ENCODE measurements at regions not wholly inside any gene's neighbourhood (a gene's known extent, or its start where the extent isn't known, plus 50 kb on each side); places are given as distances from the start of the nearest gene placed in this dataset.
"Not testable (repeated sequence)": the region's sequence is repeated elsewhere in the genome, so short reads cannot be mapped to it uniquely, and the experiment has no call there.

GRCh38 chr10:23834091-23834490, 374.8 kb upstream of the KIAA1217 start:
- Histone ChIP-seq H3K4me3 (no peak overlapping the region), H3K9me3 (no peaks in the 10 kb centered on the region), H3K4me2 (no peak overlapping the region), H3K9ac (no peak overlapping the region), H3K36me3 (no peaks in the 10 kb centered on the region), H4K20me1 (no peaks in the 10 kb centered on the region), H3K4me1 (no peaks in the 10 kb centered on the region), H3K27ac (no peak overlapping the region), H3K27me3 (no peaks in the 10 kb centered on the region)
- TF ChIP-seq Cebpa-rat (IDR thresholded peaks at IDR 0.05): no peak

DNA sequence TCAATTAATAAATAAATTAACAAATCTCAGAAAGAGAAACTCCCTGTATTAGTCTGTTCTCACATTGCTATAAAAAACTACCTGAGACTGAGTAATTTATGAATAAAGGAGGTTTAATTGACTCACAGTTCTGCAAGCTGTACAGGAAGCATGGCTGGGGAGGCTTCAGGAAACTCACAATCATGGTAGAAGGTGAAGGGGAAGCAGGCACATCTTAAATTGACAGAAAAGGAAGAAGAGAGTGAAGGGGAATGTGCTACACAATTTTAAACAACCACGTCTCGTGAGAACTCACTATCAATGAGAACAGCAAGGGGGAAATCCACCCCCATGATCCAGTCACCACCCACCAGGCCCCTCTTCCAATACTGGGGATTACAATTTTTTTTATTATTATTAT, 358.3 kb upstream of the KIAA1217 start:
- no peak overlapping the region for H3K4me3 ChIP-seq
- H3K27me3 ChIP-seq: no peaks in the 10 kb centered on the region
- no peak overlapping the region for H3K9ac ChIP-seq
- no peaks in the 10 kb centered on the region for H4K20me1 ChIP-seq
- no peak overlapping the region for H3K27ac ChIP-seq
- H3K36me3 ChIP-seq: no peaks in the 10 kb centered on the region
- peaks cover 5% of the 10 kb centered on the region; the same call in 1 of the 2 replicates for H3K4me1 ChIP-seq
- 0 out of 2 replicates have a peak, but pooled peaks cover 8% of the 10 kb centered on the region for H3K9me3 ChIP-seq
- no peak for TF ChIP-seq Cebpa-rat (IDR thresholded peaks at IDR 0.05)
- 0 out of 2 replicates have a peak overlapping the region, but pooled peaks have one; percentile 7 for H3K4me2 ChIP-seq

GRCh38 chr10:23859598-23859997, 349.3 kb upstream of the KIAA1217 start:
- H3K4me3 ChIP-seq: no peak overlapping the region
- TF ChIP-seq Cebpa-rat (IDR thresholded peaks at IDR 0.05): no peak
- no peak overlapping the region for H3K27ac ChIP-seq
- peaks cover 10% of the 10 kb centered on the region; the same call in 1 of the 2 replicates for H3K9me3 ChIP-seq
- no peak overlapping the region for H3K4me2 ChIP-seq
- H3K27me3 ChIP-seq: no peaks in the 10 kb centered on the region
- no peak overlapping the region for H3K9ac ChIP-seq
- H3K36me3 ChIP-seq: no peaks in the 10 kb centered on the region
- no peaks in the 10 kb centered on the region for H4K20me1 ChIP-seq
- H3K4me1 ChIP-seq: no peaks in the 10 kb centered on the region

DNA sequence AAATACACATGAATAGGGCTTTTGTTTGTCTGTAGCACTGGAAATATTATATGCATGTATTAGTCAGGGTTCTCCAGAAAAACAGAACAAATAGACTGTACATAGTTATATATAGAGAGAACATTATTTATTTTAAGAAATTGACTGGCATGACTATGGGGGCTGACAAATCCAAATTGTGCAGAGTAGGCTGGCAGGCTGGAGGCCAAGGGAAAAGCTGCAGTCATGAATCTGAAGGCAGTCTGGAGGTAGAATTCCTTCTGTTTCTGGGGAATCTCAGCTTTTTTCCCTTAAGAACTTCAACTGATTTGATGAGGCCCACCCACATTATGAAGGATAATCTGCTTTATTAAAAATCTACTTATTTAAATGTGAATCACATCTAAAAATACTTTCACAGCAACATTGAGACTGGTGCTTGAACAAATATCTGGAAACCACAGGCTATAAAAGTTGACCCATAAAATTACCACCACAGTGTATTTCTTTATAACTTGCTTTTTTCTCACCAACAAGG, 344.2 kb upstream of the KIAA1217 start:
- H3K9me3 ChIP-seq: peaks cover 16% of the 10 kb centered on the region
- H3K4me3 ChIP-seq: no peak overlapping the region
- no peaks in the 10 kb centered on the region for H4K20me1 ChIP-seq
- no peak for TF ChIP-seq Cebpa-rat (IDR thresholded peaks at IDR 0.05)
- H3K9ac ChIP-seq: no peak overlapping the region
- H3K27me3 ChIP-seq: no peaks in the 10 kb centered on the region
- no peaks in the 10 kb centered on the region for H3K36me3 ChIP-seq
- peaks cover 19% of the 10 kb centered on the region for H3K4me1 ChIP-seq
- H3K4me2 ChIP-seq: no peak overlapping the region
- H3K27ac ChIP-seq: no peak overlapping the region

- H3K4me2 ChIP-seq, H3K4me3 ChIP-seq, H3K36me3 ChIP-seq, H3K27ac ChIP-seq, H3K9ac ChIP-seq, H4K20me1 ChIP-seq, H3K27me3 ChIP-seq: not testable (repeated sequence)
- Histone ChIP-seq H3K9me3 (peaks cover 16% of the 10 kb centered on the region), H3K4me1 (peaks cover 40% of the 10 kb centered on the region)
Observed at GRCh38 chr10:23866985-23867384, 342.0 kb upstream of the KIAA1217 start.

- Histone ChIP-seq H3K9ac (no peak overlapping the region), H3K4me1 (peaks cover 51% of the 10 kb centered on the region), H3K27ac (peak overlapping the region; percentile 70), H3K4me2 (peak overlapping the region; percentile 34), H3K27me3 (no peaks in the 10 kb centered on the region), H3K36me3 (no peaks in the 10 kb centered on the region), H4K20me1 (no peaks in the 10 kb centered on the region), H3K9me3 (peaks cover 16% of the 10 kb centered on the region), H3K4me3 (no peak overlapping the region)
- no peak for TF ChIP-seq Cebpa-rat (IDR thresholded peaks at IDR 0.05)
Observed at GRCh38 chr10:23868121-23868520, 340.8 kb upstream of the KIAA1217 start.

DNA sequence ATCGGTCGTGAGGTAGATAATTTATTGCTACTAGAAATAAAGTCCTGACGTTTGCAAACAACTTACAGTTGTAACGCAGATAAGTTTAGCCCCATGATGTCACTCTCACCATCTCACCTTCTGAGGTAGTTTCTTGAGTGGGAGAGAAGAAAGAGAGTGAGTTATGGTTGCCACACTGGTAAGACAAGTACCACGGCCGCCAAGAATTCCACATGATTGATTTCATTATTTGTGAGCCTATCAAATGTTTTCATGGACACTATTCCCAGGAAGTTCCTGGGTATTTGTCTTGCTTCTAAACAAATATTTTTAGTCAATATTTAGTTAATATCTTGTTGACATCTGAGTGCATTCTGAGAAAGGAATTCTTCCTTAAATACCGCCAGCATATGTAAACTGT, 339.4 kb upstream of the KIAA1217 start:
- Histone ChIP-seq H3K9ac (no peak overlapping the region), H3K27ac (peak overlapping the region; percentile 93), H3K4me3 (no peak overlapping the region; the same call in 1 of the 2 replicates), H4K20me1 (no peaks in the 10 kb centered on the region), H3K4me2 (peak overlapping the region; percentile 77), H3K9me3 (peaks cover 20% of the 10 kb centered on the region), H3K36me3 (no peaks in the 10 kb centered on the region), H3K4me1 (peaks cover 56% of the 10 kb centered on the region), H3K27me3 (no peaks in the 10 kb centered on the region)
- no peak for TF ChIP-seq Cebpa-rat (IDR thresholded peaks at IDR 0.05)

- peaks cover 25% of the 10 kb centered on the region for H3K9me3 ChIP-seq
- H3K4me1 ChIP-seq: peaks cover 56% of the 10 kb centered on the region
- no peaks in the 10 kb centered on the region for H3K36me3 ChIP-seq
- TF ChIP-seq Cebpa-rat (IDR thresholded peaks at IDR 0.05): no peak
- H3K27me3 ChIP-seq: no peaks in the 10 kb centered on the region
- H4K20me1 ChIP-seq: no peaks in the 10 kb centered on the region
- H3K9ac ChIP-seq: peak overlapping the region; percentile 68
- H3K27ac ChIP-seq: peak overlapping the region; percentile 93
- H3K4me2 ChIP-seq: peak overlapping the region; percentile 77
- no peak overlapping the region for H3K4me3 ChIP-seq
Observed at GRCh38 chr10:23869996-23870395, 338.9 kb upstream of the KIAA1217 start.

GRCh38 chr10:23870651-23871610, 338.0 kb upstream of the KIAA1217 start:
- peaks cover 56% of the 10 kb centered on the region for H3K4me1 ChIP-seq
- no peaks in the 10 kb centered on the region for H4K20me1 ChIP-seq
- TF ChIP-seq Cebpa-rat (IDR thresholded peaks at IDR 0.05): no peak
- H3K36me3 ChIP-seq: no peaks in the 10 kb centered on the region
- peak overlapping the region; percentile 93 for H3K27ac ChIP-seq
- H3K27me3 ChIP-seq: no peaks in the 10 kb centered on the region
- H3K9ac ChIP-seq: peak overlapping the region; percentile 68
- H3K4me2 ChIP-seq: peak overlapping the region; percentile 77
- peaks cover 25% of the 10 kb centered on the region for H3K9me3 ChIP-seq
- peak overlapping the region; percentile 5; the same call in 1 of the 2 replicates for H3K4me3 ChIP-seq

DNA sequence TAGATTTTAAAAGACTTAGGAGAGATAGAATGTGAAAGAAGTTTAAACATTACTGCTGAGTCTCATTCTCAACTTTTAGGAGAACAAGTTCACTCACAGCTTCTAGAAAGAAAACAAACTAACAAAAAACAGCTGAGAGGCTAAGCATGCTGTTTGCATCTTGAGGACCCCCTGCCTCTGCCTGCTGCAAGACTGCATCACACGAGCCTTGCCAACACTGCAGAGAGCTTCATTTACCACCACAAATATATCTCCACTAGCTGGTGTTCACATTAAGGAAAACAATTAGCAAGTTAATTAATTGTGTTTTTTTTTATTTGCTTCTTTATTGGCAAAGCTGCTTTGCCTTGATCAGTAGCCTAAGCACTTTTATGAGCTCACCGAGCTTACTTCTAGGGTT, 336.6 kb upstream of the KIAA1217 start:
- Histone ChIP-seq H3K36me3 (no peaks in the 10 kb centered on the region), H3K27me3 (no peaks in the 10 kb centered on the region), H3K4me1 (peaks cover 56% of the 10 kb centered on the region), H3K27ac (peak overlapping the region; percentile 93), H4K20me1 (no peaks in the 10 kb centered on the region), H3K4me2 (peak overlapping the region; percentile 77), H3K4me3 (no peak overlapping the region), H3K9me3 (peaks cover 25% of the 10 kb centered on the region), H3K9ac (no peak overlapping the region)
- TF ChIP-seq Cebpa-rat (IDR thresholded peaks at IDR 0.05): no peak
